RWPE2 (cell line): ENCODE measurements at regions not wholly inside any gene's neighbourhood (a gene's known extent, or its start where the extent isn't known, plus 50 kb on each side); places are given as distances from the start of the nearest gene placed in this dataset.

ENCODE experiments used
- ATAC-seq: fragments of 200-7000 bp; cut with Tn5 transposase; 3 replicates; pipeline ENCODE4 v1.9.1; 2021; ENCODE audit warnings: low read depth
- DNase-seq: peaks from one replicate; pipeline ENCODE4 v3.0.0-alpha.2; 2020; ENCODE audit warnings: low spot score
- H3K27ac ChIP-seq: fragments of 450-650 bp; 2 replicates; pipeline ENCODE4 v1.5.1; 2017; ENCODE audit warnings: mild to moderate bottlenecking; ENCODE audit not compliant: poor library complexity, severe bottlenecking
- H3K27me3 ChIP-seq: fragments of 250-450 bp; sonication (Bioruptor Pico); 2 replicates; pipeline ENCODE4 v1.5.1; 2021; ENCODE audit warnings: mild to moderate bottlenecking, moderate library complexity; ENCODE audit not compliant: insufficient read depth, poor library complexity, severe bottlenecking
- H3K36me3 ChIP-seq: fragments of 250-450 bp; sonication (Bioruptor Pico); 2 replicates; pipeline ENCODE4 v1.5.1; 2020; ENCODE audit warnings: low read depth, mild to moderate bottlenecking, moderate library complexity
- H3K4me1 ChIP-seq: fragments of 250-450 bp; sonication (Bioruptor Pico); 2 replicates; pipeline ENCODE4 v1.5.1; 2021; ENCODE audit warnings: mild to moderate bottlenecking, moderate library complexity; ENCODE audit not compliant: insufficient read depth, poor library complexity, severe bottlenecking
- H3K4me3 ChIP-seq: fragments of 250-450 bp; sonication (Bioruptor Pico); 2 replicates; pipeline ENCODE4 v1.5.1; 2021; ENCODE audit warnings: mild to moderate bottlenecking, moderate library complexity; ENCODE audit not compliant: severe bottlenecking
- H3K9me3 ChIP-seq: fragments of 250-450 bp; sonication (Bioruptor Pico); 2 replicates; pipeline ENCODE4 v1.5.1; 2021; ENCODE audit warnings: mild to moderate bottlenecking, moderate library complexity; ENCODE audit not compliant: severe bottlenecking
- TF ChIP-seq, protein P1 (sequence below): fragments of 450-650 bp; IDR thresholded peaks from one replicate; pipeline ENCODE4 v1.5.1; 2017; ENCODE audit warnings: mild to moderate bottlenecking, moderate library complexity; ENCODE audit not compliant: poor library complexity, severe bottlenecking

GRCh38 chr1:219371471-219371870 is 197.8 kb downstream of the LYPLAL1 start:
- Histone ChIP-seq H3K9me3 (no peaks in the 10 kb centered on the region), H3K27me3 (no peaks in the 10 kb centered on the region), H3K4me3 (no peak overlapping the region), H3K36me3 (no peaks in the 10 kb centered on the region), H3K4me1 (no peaks in the 10 kb centered on the region), H3K27ac (no peak overlapping the region)
- TF ChIP-seq, protein P1, sequence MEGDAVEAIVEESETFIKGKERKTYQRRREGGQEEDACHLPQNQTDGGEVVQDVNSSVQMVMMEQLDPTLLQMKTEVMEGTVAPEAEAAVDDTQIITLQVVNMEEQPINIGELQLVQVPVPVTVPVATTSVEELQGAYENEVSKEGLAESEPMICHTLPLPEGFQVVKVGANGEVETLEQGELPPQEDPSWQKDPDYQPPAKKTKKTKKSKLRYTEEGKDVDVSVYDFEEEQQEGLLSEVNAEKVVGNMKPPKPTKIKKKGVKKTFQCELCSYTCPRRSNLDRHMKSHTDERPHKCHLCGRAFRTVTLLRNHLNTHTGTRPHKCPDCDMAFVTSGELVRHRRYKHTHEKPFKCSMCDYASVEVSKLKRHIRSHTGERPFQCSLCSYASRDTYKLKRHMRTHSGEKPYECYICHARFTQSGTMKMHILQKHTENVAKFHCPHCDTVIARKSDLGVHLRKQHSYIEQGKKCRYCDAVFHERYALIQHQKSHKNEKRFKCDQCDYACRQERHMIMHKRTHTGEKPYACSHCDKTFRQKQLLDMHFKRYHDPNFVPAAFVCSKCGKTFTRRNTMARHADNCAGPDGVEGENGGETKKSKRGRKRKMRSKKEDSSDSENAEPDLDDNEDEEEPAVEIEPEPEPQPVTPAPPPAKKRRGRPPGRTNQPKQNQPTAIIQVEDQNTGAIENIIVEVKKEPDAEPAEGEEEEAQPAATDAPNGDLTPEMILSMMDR: no peak
- DNase-seq (no peak), ATAC-seq (no peak)

DNA sequence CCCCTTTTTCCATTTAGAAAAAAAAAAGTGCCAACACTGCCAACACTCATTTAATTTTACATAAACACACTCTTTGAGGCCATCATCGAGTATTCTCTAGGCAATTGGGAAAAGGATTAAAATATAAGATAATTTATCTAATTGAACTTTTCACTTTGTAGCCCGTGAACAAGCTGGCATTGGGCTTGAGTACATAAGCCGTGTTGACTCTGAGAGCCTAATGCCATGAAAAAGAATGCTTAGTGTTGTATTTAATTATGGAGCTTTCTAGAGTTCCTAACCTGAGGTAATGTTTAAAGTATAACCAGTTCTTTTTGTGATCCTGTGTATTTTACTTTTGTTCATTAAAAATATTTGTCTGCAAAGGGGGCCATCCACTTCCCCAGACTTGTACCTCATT is 193.8 kb downstream of the LYPLAL1 start:
- DNase-seq (no peak), ATAC-seq (no peak)
- Histone ChIP-seq H3K4me1 (no peaks in the 10 kb centered on the region), H3K9me3 (no peaks in the 10 kb centered on the region), H3K27ac (no peak overlapping the region), H3K4me3 (no peak overlapping the region), H3K36me3 (no peaks in the 10 kb centered on the region), H3K27me3 (no peaks in the 10 kb centered on the region)
- TF ChIP-seq, protein P1: no peak

GRCh38 chr1:219365451-219365850 is 191.8 kb downstream of the LYPLAL1 start:
- DNase-seq (no peak), ATAC-seq (no peak)
- H3K36me3 ChIP-seq: no peaks in the 10 kb centered on the region
- H3K9me3 ChIP-seq: no peaks in the 10 kb centered on the region
- H3K4me3 ChIP-seq: no peak overlapping the region
- TF ChIP-seq, protein P1: no peak
- H3K27me3 ChIP-seq: no peaks in the 10 kb centered on the region
- no peaks in the 10 kb centered on the region for H3K4me1 ChIP-seq
- no peak overlapping the region for H3K27ac ChIP-seq

DNA sequence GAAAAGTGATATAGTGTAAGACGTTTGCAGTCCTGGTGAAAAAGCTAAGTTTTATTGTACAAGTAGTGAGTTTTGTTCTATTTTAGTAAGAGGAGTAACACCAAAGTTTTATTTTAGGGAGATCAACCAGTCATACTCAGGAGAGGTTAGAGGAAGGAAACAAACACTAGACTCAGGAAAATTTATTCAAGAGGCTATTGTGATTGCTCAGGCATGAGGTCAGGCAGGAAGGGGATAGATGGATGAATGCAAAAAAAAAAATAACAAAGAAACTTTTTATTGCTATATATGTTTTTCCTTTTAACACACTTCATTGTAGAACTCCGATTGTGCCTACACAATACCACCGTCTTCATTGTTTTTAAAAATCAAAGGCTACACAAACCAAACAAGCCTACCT is 189.0 kb downstream of the LYPLAL1 start:
- Histone ChIP-seq H3K27me3 (no peaks in the 10 kb centered on the region), H3K27ac (no peak overlapping the region), H3K9me3 (no peaks in the 10 kb centered on the region), H3K4me3 (no peak overlapping the region), H3K4me1 (no peaks in the 10 kb centered on the region), H3K36me3 (no peaks in the 10 kb centered on the region)
- TF ChIP-seq, protein P1: no peak
- DNase-seq (no peak), ATAC-seq (no peak)

GRCh38 chr1:219359126-219359525 is 185.4 kb downstream of the LYPLAL1 start:
- TF ChIP-seq, protein P1: no peak
- H3K27me3 ChIP-seq: no peaks in the 10 kb centered on the region
- DNase-seq (no peak), ATAC-seq (no peak)
- H3K9me3 ChIP-seq: no peaks in the 10 kb centered on the region
- no peaks in the 10 kb centered on the region for H3K4me1 ChIP-seq
- H3K4me3 ChIP-seq: no peak overlapping the region
- no peaks in the 10 kb centered on the region for H3K36me3 ChIP-seq
- H3K27ac ChIP-seq: no peak overlapping the region
